H1 (cell line): ENCODE measurements at regions not wholly inside any gene's neighbourhood (a gene's known extent, or its start where the extent isn't known, plus 50 kb on each side); places are given as distances from the start of the nearest gene placed in this dataset.

Experiments
- CTCF ChIA-PET: fragments of 300-600 bp; sonication (Branson Sonifier 250); formaldehyde crosslinking; loops from one replicate; lab custom pipeline; 2021; ENCODE audit not compliant: partially characterized antibody; lab: Charles Lee
- POLR2A ChIA-PET: fragments of 300-600 bp; sonication (Branson Sonifier 250); formaldehyde crosslinking; loops from one replicate; lab custom pipeline; 2021; ENCODE audit warnings: inconsistent platforms; ENCODE audit not compliant: partially characterized antibody; lab: Charles Lee
- DNase-seq, 2 experiments: peaks; one replicate each; pipeline versions ENCODE4 v3.0.0 to v3.0.0-alpha.2; 2010 to 2022; ENCODE audit warnings: low spot score in 2 of 2, low read depth in 1 of 2, mixed read lengths in 1 of 2
- FAIRE-seq: peaks from 2 replicates; lab custom pipeline; 2011; peaks lifted over from hg19 to GRCh38; lab: Jason Lieb, UNC
- H2AFZ ChIP-seq: 2 replicates; pipeline ENCODE4 v1.8.1; 2012; ENCODE audit warnings: low read length, inconsistent platforms
- H2AK5ac ChIP-seq: 2 replicates; pipeline ENCODE4 v1.6.1; 2013; ENCODE audit warnings: low read depth, low read length
- H2BK120ac ChIP-seq: replicated peaks from 2 replicates; pipeline ENCODE3; 2013; ENCODE audit warnings: low read depth, low read length, inconsistent platforms
- H2BK12ac ChIP-seq: 2 replicates; pipeline ENCODE4 v1.6.1; 2013; ENCODE audit warnings: low read depth, low read length
- H2BK15ac ChIP-seq: 2 replicates; pipeline ENCODE4 v1.6.1; 2013; ENCODE audit warnings: low read length
- H2BK20ac ChIP-seq: 2 replicates; pipeline ENCODE4 v1.6.1; 2013; ENCODE audit warnings: low read length
- H2BK5ac ChIP-seq: 2 replicates; pipeline ENCODE4 v1.6.1; 2013; ENCODE audit warnings: low read depth, low read length
- H3K14ac ChIP-seq: 2 replicates; pipeline ENCODE4 v1.6.1; 2013; ENCODE audit warnings: inconsistent platforms; ENCODE audit not compliant: insufficient read length
- H3K18ac ChIP-seq: 2 replicates; pipeline ENCODE4 v1.6.1; 2013; ENCODE audit warnings: low read length; ENCODE audit errors: extremely low read depth
- H3K23ac ChIP-seq: 2 replicates; pipeline ENCODE4 v1.6.1; 2013; ENCODE audit warnings: inconsistent platforms; ENCODE audit not compliant: insufficient read length
- H3K23me2 ChIP-seq: 2 replicates; pipeline ENCODE4 v1.6.1; 2013; ENCODE audit warnings: low read depth, low read length
- H3K27ac ChIP-seq: 2 replicates; pipeline ENCODE4 v1.6.1; 2011; ENCODE audit warnings: low read depth, low read length, inconsistent platforms
- H3K27me3 ChIP-seq, 4 experiments: replicated peaks in 1 of 4; 1 replicate in 1 of 4; 2 replicates in 3 of 4; pipeline versions ENCODE4 v1.6.1 to v1.8.1; 2011 to 2013; ENCODE audit warnings: low read length in 3 of 4, mild to moderate bottlenecking in 3 of 4, inconsistent platforms in 2 of 4, mixed read lengths in 2 of 4, moderate library complexity in 1 of 4; ENCODE audit not compliant: control insufficient read depth in 3 of 4, insufficient read depth in 3 of 4; ENCODE audit errors: extremely low read depth in 1 of 4
- H3K36me3 ChIP-seq, 4 experiments: 2 replicates each; pipeline versions ENCODE4 v1.6.1 to v1.8.1; 2011 to 2013; ENCODE audit warnings: mild to moderate bottlenecking in 4 of 4, low read length in 3 of 4, moderate library complexity in 2 of 4, control low read depth in 1 of 4, inconsistent platforms in 1 of 4; ENCODE audit not compliant: insufficient read depth in 4 of 4, control insufficient read depth in 2 of 4
- H3K4ac ChIP-seq: replicated peaks from 2 replicates; pipeline ENCODE3; 2013; ENCODE audit warnings: low read length, low read depth, mixed read lengths, inconsistent platforms; ENCODE audit not compliant: insufficient read length
- H3K4me1 ChIP-seq, 4 experiments: replicated peaks in 1 of 4; 1 replicate in 1 of 4; 2 replicates in 3 of 4; pipeline versions ENCODE4 v1.6.1 to v1.8.1; 2011 to 2013; ENCODE audit warnings: low read length in 3 of 4, inconsistent platforms in 2 of 4, mixed read lengths in 1 of 4; ENCODE audit not compliant: insufficient read depth in 4 of 4, control insufficient read depth in 3 of 4
- H3K4me2 ChIP-seq, 2 experiments: 2 replicates each; pipeline versions ENCODE4 v1.6.1 to v1.8.1; 2011 to 2013; ENCODE audit warnings: low read depth in 2 of 2, low read length in 2 of 2, control low read depth in 1 of 2, inconsistent platforms in 1 of 2, mild to moderate bottlenecking in 1 of 2; ENCODE audit not compliant: insufficient read depth in 1 of 2
- H3K4me3 ChIP-seq, 4 experiments: fragments of 200-600, 300-600 bp in 1 of 4; sonication (generic), shearing (Covaris generic), sonication (Bioruptor Twin) in 1 of 4; 2 replicates each; pipeline versions ENCODE4 v1.5.1 to v1.8.1; 2011 to 2016; ENCODE audit warnings: low read length in 4 of 4, low read depth in 3 of 4, control low read depth in 2 of 4, inconsistent platforms in 2 of 4, mild to moderate bottlenecking in 2 of 4, mixed read lengths in 1 of 4, moderate library complexity in 1 of 4; ENCODE audit not compliant: insufficient read depth in 2 of 4; ENCODE audit errors: extremely low read depth in 1 of 4
- H3K56ac ChIP-seq: replicated peaks from 2 replicates; pipeline ENCODE3; 2013; ENCODE audit warnings: low read depth, mild to moderate bottlenecking, mixed read lengths, low read length, inconsistent platforms; ENCODE audit not compliant: insufficient read length
- H3K79me1 ChIP-seq: 2 replicates; pipeline ENCODE4 v1.6.1; 2013; ENCODE audit warnings: low read depth, low read length, control low read depth
- H3K79me2 ChIP-seq, 2 experiments: 2 replicates each; pipeline versions ENCODE4 v1.6.1 to v1.8.1; 2012 to 2013; ENCODE audit warnings: low read length in 2 of 2, mild to moderate bottlenecking in 2 of 2, inconsistent platforms in 1 of 2; ENCODE audit not compliant: insufficient read depth in 2 of 2, control insufficient read depth in 1 of 2
- H3K9ac ChIP-seq, 4 experiments: replicated peaks in 1 of 4; 1 replicate in 1 of 4; 2 replicates in 3 of 4; pipeline versions ENCODE4 v1.6.1 to v1.8.1; 2011 to 2013; ENCODE audit warnings: low read depth in 3 of 4, low read length in 3 of 4, control low read depth in 2 of 4, mild to moderate bottlenecking in 2 of 4, moderate library complexity in 2 of 4, inconsistent platforms in 1 of 4; ENCODE audit errors: extremely low read depth in 1 of 4
- H3K9me3 ChIP-seq, 2 experiments: 2 replicates each; pipeline versions ENCODE4 v1.6.1 to v1.8.1; 2012 to 2013; ENCODE audit warnings: mild to moderate bottlenecking in 2 of 2, moderate library complexity in 2 of 2, control low read depth in 1 of 2, inconsistent platforms in 1 of 2, low read depth in 1 of 2, low read length in 1 of 2, mixed read lengths in 1 of 2; ENCODE audit not compliant: insufficient read depth in 2 of 2
- H4K20me1 ChIP-seq, 2 experiments: replicated peaks in 1 of 2; 2 replicates each; pipeline versions ENCODE3 to v1.8.1; 2011 to 2013; ENCODE audit warnings: inconsistent platforms in 2 of 2, low read length in 2 of 2, mild to moderate bottlenecking in 1 of 2; ENCODE audit not compliant: insufficient read depth in 2 of 2, control insufficient read depth in 1 of 2
- H4K5ac ChIP-seq: 2 replicates; pipeline ENCODE4 v1.6.1; 2013; ENCODE audit warnings: low read length, low read depth, mixed read lengths, inconsistent platforms; ENCODE audit not compliant: insufficient read length
- H4K8ac ChIP-seq: 2 replicates; pipeline ENCODE4 v1.8.0; 2013; ENCODE audit warnings: mild to moderate bottlenecking, moderate library complexity, low read length, inconsistent platforms; ENCODE audit not compliant: insufficient read depth; ENCODE audit errors: extremely low read depth
- H4K91ac ChIP-seq: replicated peaks from 2 replicates; pipeline ENCODE3; 2013; ENCODE audit warnings: low read length, mixed read lengths, inconsistent platforms; ENCODE audit not compliant: insufficient read length
- ASH2L ChIP-seq: fragments of 200-600, 300-600 bp; sonication (generic); IDR thresholded peaks from one replicate; pipeline ENCODE4 v1.7.1; 2017; ENCODE audit warnings: low read length
- BRCA1 ChIP-seq: IDR thresholded peaks from 2 replicates; pipeline ENCODE4 v1.6.1; 2012; ENCODE audit warnings: low read depth, low read length, improper control_type of control experiment
- CHD2 ChIP-seq: IDR thresholded peaks from 2 replicates; pipeline ENCODE4 v1.6.1; 2012; ENCODE audit warnings: low read length, improper control_type of control experiment
- CREB1 ChIP-seq: IDR thresholded peaks from 2 replicates; pipeline ENCODE4 v1.6.1; 2012; ENCODE audit warnings: inconsistent platforms
- CTCF ChIP-seq, 3 experiments: IDR thresholded peaks; 1 replicate in 2 of 3; 2 replicates in 1 of 3; pipeline versions ENCODE4 v1.5.1 to v1.6.1; 2011; ENCODE audit warnings: low read length in 3 of 3, mild to moderate bottlenecking in 3 of 3, inconsistent platforms in 2 of 3, low read depth in 1 of 3, moderate library complexity in 1 of 3; ENCODE audit not compliant: insufficient read depth in 1 of 3; ENCODE audit errors: control extremely low read depth in 1 of 3
- KDM5A ChIP-seq: fragments of 200-600 bp; IDR thresholded peaks from 2 replicates; pipeline ENCODE4 v1.7.1; 2012; ENCODE audit warnings: mild to moderate bottlenecking, low read length, inconsistent platforms, mixed read lengths
- NANOG ChIP-seq: IDR thresholded peaks from 2 replicates; pipeline ENCODE4 v1.6.1; 2011; ENCODE audit warnings: low read length, low read depth, mild to moderate bottlenecking, inconsistent platforms; ENCODE audit not compliant: insufficient read depth, poor library complexity, severe bottlenecking
- POU5F1 ChIP-seq: IDR thresholded peaks from 2 replicates; pipeline ENCODE4 v1.6.1; 2011; ENCODE audit warnings: low read depth, mild to moderate bottlenecking, low read length, moderate library complexity
- USF2 ChIP-seq: IDR thresholded peaks from 2 replicates; pipeline ENCODE4 v1.6.1; 2011; ENCODE audit warnings: low read length, improper control_type of control experiment
- WGBS, 2 experiments: shearing (Covaris generic) in 1 of 2; methylation state at CpG; one replicate each; pipeline versions ENCODE4 v1.1.6 to v1.1.7; 2013 to 2015; ENCODE audit warnings: low lambda C conversion rate in 2 of 2, mixed read lengths in 2 of 2, inconsistent platforms in 1 of 2, low coverage in 1 of 2, missing lambda C conversion rate in 1 of 2; ENCODE audit not compliant: insufficient replicate concordance in 2 of 2, insufficient coverage in 1 of 2, insufficient read length in 1 of 2; ENCODE audit errors: extremely low coverage in 1 of 2, missing lambda C conversion rate in 1 of 2; 5-methylcytosine and 5-hydroxymethylcytosine counted together

GRCh38 chr5:176185133-176185733 is 53.0 kb upstream of the SIMC1 start:
- no peak overlapping the region for H2BK20ac ChIP-seq
- H3K56ac ChIP-seq, result no peak overlapping the region
- DNase-seq, result no peak
- no peak overlapping the region for H4K8ac ChIP-seq
- no peak for FAIRE-seq
- no peaks in the 10 kb centered on the region for H3K79me2 ChIP-seq
- no peak overlapping the region for H4K91ac ChIP-seq
- H3K27ac ChIP-seq, result no peak overlapping the region
- H3K27me3 ChIP-seq, result no peaks in the 10 kb centered on the region
- H2AK5ac ChIP-seq, result no peak overlapping the region
- 73% methylated on average over 9 of the region's 9 CpGs; no CpG with 5 or more reads in 1 of the 2 experiments for WGBS, 2 experiments
- H2BK120ac ChIP-seq, result no peak overlapping the region
- H3K9ac ChIP-seq, result no peak overlapping the region
- H2BK5ac ChIP-seq, result no peak overlapping the region
- no peak overlapping the region for H3K18ac ChIP-seq
- H3K79me1 ChIP-seq, result no peaks in the 10 kb centered on the region
- H4K5ac ChIP-seq, result no peak overlapping the region
- POLR2A ChIA-PET, result no interaction called here
- no peak overlapping the region for H2BK12ac ChIP-seq
- H3K14ac ChIP-seq, result no peak overlapping the region
- H3K4me2 ChIP-seq, result no peak overlapping the region
- H3K23me2 ChIP-seq, result no peaks in the 10 kb centered on the region
- H3K4me3 ChIP-seq, result no peak overlapping the region
- CTCF ChIA-PET, result no interaction called here
- H4K20me1 ChIP-seq, result no peaks in the 10 kb centered on the region
- no peaks in the 10 kb centered on the region for H3K9me3 ChIP-seq
- H3K36me3 ChIP-seq, result no peaks in the 10 kb centered on the region
- H2BK15ac ChIP-seq, result no peak overlapping the region
- H3K4me1 ChIP-seq, result peaks cover 0 to 4% (median 2%) of the 10 kb centered on the region in 4 experiments; a peak in 1 of 7 replicates
- no peak overlapping the region for H3K4ac ChIP-seq
- H3K23ac ChIP-seq, result no peak overlapping the region
- no peak overlapping the region for H2AFZ ChIP-seq
- TF ChIP-seq NANOG (no peak), ASH2L (no peak), KDM5A (no peak), POU5F1 (no peak), USF2 (no peak), CHD2 (no peak), CREB1 (no peak), BRCA1 (no peak), CTCF (IDR thresholded peaks at IDR 0.05; ENCODE audit: control extremely low read depth in 1 of 3, insufficient read depth in 1 of 3, low read depth in 1 of 3, low read length in 3 of 3) (no peak)
